ENCODE measurements at regions not wholly inside any gene's neighbourhood (a gene's known extent, or its start where the extent isn't known, plus 50 kb on each side); places are given as distances from the start of the nearest gene placed in this dataset.

DNA sequence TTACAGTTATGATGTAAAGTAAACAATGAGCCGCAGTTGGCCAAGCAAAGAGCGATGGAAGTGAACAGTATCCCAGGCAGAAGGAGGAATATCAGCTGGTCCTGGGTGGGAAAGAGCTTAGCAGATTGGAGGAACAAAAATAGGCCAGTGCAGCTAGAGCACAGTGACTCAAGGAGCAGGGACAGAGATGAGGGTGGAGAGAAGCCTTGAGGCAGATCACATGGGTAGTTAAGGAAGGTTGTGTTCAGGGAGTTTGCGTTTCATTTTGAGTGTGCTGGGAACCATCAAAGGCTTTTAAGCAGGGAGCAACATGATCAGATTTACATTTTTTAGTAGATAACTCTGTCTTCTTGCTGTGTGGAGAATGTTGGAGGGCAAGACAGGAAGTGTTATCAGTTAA lies 113.6 kb downstream of the OAT start:
- DNase-seq (ENCODE audit: low read depth in 2 of 3, low spot score in 1 of 3), result no peak

DNA sequence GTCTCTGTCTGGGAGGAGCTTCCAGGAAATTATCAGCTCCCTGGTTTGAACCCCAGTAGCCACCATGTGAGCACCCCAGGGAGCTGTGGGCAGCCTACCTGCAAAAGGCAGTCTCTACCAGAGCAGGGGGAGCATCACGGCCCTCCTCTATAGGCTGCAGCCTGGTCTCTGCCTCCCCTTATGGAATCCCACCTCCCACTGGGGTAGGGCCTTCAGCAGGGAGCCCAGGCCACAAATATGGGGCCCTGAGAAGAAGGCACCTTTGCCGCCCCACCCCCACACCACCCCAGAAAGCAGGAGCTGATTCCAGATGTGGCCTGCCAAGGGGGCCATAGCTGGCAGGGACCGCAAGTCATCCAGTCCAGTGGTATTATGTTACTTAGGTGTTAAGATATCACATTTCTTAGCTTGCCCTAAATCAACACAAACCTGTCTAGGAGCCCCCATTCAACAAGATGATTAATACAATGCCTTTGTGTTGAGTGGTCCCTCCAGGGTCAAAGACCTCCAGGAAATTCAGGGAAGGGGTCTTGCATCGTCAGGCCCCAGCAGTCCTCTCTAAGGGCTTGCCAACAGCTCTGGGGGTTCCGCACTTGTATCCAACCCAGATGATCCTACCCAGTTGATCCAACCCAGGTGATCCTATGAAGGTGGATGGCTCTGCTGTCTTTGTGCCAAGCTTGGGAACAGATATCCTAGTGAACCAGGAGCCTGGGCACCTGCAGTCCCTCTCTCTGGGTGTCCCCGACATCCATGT lies 114.9 kb downstream of the OAT start:
- no peak for DNase-seq (ENCODE audit: low read depth in 2 of 3, low spot score in 1 of 3)

DNA sequence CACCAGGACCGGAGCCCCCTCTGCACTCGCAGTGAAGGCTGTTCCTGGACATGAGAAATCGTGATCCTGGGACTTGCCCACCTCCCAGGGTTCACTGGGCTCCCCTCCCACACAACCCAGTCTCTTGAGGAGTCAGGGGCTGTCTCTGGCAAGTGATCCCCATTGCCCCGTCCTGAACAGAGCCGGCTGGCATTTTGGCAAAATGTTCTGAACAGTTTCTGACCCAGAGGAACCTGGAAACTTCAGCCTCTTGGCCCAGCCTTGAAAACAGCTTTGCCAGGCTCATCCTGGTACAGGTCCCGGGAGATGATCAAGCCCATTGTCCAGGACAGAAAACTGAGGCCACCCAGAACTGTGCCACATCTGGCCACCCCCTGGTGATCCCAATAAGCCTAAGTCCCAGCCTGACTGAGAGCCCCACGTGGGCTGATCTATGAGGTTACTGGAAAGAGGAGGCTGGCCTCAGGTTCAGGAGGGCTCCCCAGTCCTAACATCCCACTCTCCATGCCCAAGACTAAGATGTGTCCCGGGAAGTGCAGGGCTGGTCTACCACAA lies 115.7 kb downstream of the OAT start:
- DNase-seq (ENCODE audit: low read depth in 2 of 3, low spot score in 1 of 3), result no peak

DNA sequence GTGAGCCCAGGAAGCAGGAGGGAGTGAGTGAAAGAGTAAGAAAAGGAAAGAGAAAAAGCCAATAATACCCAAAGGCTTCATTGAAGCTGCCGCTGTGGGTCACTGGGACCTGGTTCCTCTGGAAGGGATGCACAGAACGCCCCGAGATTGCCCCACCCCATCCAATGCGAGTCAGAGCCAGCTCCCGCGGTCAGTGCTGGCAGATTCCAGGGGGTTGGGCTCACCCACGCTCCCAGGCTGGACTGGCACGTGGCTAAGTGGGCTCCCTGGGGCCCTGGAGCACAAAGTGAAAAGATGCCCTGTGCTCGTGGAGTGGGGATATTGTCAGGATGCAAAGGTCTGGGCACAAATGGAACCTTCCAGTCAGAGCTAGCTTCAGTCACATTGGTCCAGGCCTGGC lies 117.0 kb downstream of the OAT start:
- DNase-seq (ENCODE audit: low read depth in 2 of 3, low spot score in 1 of 3), result no peak

DNA sequence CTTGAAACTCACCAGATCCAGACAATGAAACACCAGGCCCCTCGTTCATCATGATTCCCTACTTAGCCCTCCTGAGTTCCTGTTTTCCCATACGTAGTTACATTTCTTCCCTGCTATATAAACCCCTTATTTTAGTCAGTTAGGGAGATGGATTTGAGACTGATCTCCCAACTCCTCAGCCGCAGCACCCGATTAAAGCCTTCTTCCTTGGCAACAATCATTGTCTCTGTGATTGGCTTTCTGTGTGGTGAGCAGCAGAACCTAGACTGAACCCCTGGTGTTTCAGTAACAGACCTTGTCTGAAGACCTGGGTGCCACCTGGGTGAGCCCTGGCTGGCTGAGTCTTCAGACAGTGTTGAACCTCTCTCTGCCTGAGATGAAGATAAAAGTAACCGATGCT lies 118.0 kb downstream of the OAT start:
- no peak for DNase-seq (ENCODE audit: low read depth in 2 of 3, low spot score in 1 of 3)

DNA sequence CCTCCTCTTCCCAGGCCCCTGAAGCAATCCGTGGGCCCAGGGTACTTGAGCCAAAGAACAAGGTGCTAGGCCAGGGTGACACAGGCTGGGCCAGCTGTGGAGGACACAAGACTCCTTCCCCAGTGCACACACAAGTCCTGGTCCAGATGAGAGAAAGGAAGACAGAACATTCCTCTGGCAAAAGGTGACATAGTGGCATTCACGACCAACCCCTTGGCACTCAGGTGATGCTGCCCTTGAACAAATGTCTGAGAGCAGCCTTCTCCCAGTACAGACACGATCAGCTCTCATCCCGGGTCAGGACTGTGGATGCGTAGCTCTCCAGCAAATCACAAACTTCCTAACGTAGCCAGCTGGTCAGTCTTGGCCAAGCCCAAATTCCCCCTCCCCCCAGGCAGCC lies 118.5 kb downstream of the OAT start:
- no peak for DNase-seq (ENCODE audit: low read depth in 2 of 3, low spot score in 1 of 3)

DNA sequence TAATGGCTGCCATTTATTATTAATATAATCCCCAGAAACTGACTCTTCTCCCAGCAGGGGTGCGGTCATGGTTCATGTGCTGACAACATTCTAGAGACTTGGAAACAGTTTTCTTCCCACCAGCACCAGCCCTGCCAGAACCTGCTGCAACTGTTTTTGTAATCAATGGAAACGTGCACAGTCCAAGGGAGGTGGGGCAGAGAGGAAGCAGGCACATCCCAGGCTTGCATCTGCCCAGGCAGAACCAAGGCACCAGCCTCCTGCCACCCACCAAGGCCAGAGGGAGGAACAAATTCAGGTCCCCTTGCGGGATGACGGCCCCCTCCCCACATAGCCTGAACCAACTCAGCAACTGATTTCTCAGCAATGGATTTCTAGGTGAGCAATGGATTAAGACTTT lies 119.0 kb downstream of the OAT start:
- DNase-seq (ENCODE audit: low read depth in 2 of 3, low spot score in 1 of 3), result no peak

DNA sequence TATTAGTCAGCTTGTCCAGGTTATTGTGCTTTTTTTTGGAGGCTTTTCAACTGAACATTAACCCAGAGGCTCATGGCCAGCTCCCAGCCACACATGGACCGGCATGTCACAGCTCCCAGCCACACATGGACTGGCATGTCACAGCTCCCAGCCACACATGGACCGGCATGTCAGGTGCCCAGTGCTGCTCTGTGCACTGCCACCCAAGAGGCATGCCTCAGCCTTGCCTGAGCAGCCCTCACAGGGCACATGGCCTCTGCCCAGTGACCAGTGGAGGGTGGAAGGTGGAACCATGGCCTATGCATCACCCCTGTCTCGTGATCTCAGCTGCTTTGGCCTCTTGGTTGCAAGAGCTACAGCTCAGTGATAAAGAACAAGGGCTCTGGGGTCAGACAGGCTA lies 119.8 kb downstream of the OAT start:
- DNase-seq (ENCODE audit: low read depth in 2 of 3, low spot score in 1 of 3), result no peak

DNA sequence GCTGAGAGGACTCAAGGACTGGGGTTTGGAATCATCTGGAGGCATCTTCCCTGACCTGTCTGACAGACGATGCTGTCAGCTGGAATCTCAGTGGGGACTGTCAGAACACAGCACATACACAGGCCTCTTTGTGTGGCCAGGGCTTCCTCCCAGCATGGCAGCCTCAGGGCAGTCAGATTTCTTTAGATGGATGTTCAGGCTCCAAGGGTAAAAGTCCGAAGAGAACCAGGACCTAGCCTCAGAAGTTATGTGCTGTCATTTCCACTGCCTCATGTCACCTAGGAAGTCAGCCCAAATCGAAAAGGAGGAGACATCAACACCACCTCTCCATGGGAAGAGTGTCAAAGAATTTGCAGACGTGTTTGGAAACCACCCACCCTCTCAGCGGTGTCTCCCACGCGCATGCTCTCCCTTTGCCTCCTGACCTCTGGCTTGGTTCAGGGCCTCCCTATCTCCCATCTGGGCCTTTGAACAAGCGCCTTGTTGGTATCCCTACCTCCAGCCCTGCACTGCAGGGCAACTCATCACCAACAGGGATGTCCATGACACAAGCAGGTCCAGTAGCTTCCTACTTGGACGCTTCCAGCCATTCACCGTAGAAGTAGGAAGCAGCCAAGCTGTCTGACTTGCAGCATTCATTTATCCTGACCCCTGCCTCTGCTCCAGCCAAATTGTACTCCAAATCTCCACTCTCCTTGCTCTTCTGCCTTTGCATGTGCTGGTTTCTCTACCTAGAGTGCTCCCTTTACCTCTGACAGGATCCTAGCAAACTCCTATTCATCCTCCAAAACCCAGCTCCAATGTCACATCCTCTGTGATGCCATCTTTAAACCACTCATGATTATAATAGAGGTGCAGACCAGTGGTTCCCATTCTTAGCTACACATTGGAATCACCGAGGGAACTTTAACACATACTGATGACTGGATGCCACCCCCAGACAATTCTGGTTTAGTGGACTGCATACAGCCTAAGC lies 121.6 kb downstream of the OAT start:
- no peak for DNase-seq (ENCODE audit: low read depth in 2 of 3, low spot score in 1 of 3)

DNA sequence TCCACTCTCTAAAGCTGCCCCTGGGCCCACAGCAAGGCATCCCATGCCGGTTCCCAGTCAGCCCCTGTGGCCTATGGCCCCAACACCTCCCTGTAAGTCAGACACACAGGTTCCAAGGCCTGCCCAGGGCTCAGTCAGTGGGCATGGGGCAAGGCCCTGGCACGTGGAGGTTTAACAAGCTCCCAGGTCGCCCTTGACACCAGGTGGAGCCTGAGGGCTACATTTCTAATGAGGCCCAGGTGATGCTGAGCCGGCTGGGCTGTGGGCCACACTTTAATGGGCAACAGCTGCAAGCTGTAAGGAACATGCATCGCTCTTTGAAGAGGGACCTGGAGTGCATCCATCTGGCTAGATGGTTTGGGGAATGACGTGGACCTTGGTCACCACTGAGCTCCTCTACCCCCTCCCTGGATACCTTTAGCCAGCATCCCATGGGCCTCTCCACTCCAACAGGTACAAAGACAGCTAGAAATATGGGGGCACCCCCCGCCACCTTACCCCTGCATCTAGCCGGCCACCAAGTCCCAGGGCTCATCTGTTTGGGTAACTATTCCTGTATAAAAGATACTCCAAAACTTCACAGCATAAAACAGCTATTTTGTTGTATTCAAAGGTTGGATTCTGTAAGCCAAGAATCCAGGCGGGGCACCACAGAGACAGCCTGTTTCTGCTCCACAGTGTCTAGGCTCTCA lies 122.5 kb downstream of the OAT start:
- DNase-seq (ENCODE audit: low read depth in 2 of 3, low spot score in 1 of 3), result no peak

DNA sequence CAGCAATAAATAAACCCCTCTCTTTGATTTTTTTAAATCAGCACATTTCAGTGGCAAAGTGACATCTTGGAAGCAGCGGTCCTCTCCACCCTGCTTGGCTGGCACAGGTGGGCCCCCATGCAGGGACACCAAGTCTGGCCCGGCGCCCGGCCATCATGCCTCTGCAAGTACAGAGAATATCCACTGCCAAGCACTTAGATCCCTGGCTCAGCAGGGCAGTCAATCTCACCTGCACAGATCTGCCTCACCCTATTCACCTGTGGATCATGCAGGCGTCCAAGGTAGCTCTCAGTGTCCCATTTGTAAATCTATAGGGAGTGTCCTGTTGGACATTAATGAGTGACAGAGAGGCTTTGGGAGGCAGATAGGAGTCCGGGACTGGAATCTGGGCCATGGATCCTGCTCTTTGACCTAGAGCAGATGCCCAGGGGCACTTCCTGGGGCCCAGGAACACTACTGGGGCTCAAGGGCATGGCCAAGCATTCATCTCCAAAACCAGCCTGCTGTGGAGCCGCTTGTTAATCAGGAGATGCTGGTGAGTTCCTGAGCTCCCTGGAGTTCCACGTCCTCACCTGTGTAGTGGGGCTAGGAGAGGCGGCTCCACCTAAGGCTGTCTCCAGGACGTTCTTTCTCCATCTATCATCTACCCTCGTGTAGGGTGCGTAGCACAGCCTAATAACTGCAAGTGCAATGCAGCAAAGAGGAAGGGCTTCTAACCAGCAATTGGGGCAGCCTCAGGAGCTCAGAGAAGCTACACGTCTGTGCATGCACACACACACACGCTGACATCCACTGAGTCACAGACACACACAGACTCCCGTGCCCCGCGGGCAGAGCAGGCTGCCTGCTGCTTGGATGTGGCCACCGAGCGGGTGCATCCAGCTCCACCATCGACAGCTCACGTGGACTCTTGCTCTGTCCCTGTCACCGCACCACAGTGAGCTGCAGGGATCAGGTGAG lies 123.6 kb downstream of the OAT start:
- no peak for DNase-seq (ENCODE audit: low read depth in 2 of 3, low spot score in 1 of 3)

DNA sequence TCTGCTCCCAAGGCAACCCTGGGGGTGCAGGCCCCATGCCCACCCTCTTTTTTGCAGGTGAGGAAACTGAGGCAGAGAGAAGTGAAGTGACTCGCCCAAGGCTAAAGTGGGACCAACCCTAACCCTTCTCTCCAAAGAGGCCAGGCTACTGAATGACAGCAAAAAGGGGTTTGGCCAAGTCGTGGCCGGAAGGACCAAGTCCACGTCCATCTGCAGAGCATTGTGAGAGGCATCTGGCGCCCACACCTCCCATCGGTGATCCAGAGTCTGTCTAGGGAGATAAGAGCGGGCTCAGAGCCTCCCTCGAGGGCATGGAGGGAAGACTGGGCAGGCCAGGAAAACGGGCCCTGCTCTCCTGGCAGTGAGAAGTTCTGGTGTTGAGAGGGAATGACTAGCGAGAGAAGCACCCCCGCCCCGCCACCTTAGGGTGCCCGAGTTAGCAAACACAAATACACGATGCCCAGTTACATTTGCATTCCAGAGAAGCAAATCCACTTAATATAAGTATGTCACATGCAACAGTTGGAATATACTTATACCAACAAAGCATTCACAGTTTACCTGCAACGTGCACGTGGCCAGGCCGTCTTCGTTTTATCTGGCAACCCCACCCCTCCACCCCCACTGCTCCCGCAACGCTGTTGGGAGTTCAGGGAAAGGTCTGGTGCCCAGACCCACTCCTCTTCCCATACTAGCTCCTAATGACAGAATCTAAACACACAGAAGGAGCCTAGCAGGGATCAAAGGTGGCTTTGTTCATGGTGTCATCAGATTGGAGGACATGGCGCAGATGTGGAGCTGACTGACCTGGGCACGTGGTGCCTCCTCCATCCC lies 124.9 kb downstream of the OAT start:
- no peak for DNase-seq (ENCODE audit: low read depth in 2 of 3, low spot score in 1 of 3)

DNA sequence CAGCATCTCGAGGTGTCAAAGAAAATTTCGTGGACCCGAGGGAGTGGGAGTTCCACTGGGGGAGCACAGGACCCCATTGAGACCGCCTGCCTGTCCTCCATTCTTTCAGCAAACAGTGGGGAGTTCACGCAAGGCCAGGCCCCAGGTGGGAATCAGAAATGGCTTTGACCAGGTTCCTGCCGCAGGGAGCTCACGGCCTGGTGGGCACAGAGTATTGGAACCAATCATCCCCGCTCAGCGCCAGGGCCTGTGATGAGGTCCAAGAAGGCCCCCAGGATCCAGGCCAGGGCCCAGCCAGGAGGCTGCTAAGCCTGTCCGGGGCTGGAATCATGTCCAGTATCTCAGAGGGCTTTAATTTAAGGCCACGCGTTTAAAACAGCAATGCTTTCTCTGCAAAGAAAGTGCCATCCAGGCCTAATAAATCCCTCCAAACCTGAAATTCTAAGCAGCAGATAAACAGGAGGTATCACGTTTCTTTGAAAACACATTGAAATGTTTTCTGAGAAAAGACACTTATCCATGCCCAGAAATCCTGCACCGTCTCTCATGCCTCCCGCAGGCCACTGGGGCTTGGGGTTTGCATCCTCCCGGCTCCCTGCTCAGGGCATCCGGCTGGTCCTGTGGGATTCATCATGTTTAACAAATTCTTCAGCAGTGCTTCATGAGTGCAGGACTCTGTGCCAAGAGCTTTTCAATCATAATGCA lies 125.7 kb downstream of the OAT start:
- DNase-seq (ENCODE audit: low read depth in 2 of 3, low spot score in 1 of 3), result no peak

DNA sequence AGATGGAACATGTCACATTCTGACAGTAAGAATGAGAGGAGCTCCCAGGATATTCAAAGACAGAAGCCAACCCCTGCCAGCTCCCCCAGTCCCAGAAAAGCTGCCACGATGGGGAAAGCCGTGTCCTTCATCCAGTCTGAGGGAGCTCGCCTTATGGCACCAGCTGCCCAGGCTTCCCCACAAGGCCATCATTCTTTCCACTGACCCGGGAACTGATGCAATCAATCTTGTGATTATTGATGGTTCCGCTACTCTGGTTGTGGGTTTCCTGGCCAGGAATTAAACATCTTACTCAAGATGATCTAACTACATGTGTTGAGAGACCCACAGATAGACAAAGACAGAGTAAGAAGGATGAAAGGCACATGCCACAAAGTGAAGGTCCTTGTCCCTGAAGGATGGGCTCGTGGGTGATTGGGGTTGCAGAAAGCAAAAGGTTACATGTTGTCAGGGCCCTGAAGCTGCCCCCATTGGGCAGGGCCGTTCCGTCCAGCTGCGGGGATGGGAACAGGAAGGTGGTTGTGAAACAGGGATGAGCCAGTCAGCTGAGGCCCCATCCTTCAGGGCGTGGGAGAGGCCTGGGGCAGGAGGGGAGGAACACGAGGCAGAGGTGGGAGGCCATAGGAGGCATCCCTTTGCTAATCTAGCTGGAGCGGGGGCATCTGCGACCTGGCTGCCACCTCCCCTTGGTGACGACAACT lies 127.6 kb downstream of the OAT start:
- DNase-seq (ENCODE audit: low read depth in 2 of 3, low spot score in 1 of 3), result no peak

DNA sequence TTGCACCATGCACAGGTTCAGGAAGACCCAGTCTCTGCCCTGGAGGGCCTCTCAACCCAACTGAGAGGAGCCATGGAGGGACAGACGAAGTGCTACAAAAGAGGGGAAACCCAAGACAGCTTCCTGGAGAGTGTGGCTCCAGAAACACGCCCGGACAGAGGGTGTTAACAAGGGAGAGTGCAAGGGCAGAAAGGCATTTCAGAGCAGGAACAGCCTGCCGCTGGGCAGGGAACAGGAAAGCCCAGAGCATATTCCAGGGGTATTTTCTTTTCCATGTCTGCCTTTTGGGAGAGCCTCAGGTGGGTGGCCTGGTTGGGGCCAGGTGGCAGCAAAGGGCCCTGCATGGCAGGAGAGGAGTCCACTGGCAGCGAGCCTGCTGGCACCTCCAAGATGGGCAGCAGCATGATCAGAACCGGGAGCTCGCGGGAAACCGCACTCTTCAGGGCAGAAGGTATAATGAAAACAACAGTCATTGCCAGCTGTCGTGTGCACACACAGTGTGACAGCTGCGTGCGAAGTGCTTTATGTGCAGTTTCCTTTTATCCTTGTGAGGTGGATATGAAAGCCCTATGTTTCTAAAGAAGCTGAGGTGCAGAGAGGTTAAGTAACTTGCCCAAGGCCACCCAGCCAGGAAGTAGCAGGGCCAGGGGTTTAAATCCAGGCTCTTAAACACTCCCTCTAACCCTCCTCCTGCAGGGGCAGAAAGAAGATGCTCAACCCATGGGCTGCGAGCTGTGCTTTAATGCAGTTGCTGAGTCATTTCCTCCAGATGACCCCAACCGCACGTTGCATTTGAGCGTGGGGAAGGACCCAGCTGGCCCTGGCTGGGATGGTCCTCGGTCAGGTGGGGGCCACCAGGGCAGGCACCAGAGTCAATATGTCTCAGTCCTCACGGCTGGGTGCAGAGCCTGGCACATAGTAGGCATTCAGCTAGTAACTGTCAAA lies 128.6 kb downstream of the OAT start:
- no peak for DNase-seq (ENCODE audit: low read depth in 2 of 3, low spot score in 1 of 3)

DNA sequence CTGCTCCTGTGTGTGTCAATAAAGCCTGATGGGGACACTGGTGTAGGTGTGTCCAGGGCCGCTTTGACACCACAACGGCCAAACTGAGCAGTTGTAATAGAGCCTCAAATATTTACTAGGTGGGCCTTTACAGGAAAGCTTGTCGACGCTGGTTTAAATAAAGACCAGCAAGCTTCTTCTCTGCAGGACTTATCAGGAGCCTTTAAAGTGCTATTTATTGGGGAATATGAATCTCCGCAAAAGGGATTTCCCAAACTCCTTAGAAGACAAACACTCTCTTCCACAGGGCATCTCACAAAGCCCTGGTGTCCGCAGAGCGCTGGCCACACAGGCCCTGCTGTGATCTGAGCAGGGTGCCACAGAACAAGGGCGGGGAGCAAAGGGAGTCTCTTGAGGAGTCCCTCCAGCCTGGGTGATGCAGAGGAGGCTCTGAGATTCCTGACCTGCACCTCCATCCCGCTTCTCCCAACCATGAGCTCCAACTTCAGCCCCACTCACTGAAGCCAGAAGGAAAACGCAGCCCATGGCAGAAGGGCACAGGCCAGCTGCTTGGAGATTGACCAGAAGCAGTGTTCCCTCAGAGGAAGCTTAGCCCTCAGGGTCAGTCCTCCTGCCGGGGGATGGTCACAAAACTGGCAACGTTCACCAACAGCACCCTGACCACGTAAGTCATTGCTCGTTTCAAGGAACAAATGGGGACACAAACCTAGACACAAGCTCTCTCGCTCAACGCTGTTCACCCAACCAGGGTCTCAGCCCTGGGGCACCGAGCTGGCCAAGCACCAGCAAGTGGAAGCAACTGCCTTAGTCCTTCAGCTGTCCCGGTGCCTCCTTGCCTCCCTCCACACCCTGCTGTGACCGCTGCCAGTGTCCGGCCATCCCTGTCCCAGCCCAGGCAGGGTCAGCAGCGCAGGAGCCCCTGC lies 129.5 kb downstream of the OAT start:
- DNase-seq (ENCODE audit: low read depth in 2 of 3, low spot score in 1 of 3), result no peak
